H9 (cell line): ENCODE measurements at regions not wholly inside any gene's neighbourhood (a gene's known extent, or its start where the extent isn't known, plus 50 kb on each side); places are given as distances from the start of the nearest gene placed in this dataset.

ENCODE experiments used
- DNase-seq: peaks from one replicate; pipeline ENCODE4 v3.0.0-alpha.2; 2017
- H2AFZ ChIP-seq: one replicate; pipeline ENCODE4 v1.6.1; 2013; ENCODE audit warnings: mild to moderate bottlenecking, low read length, control low read depth, moderate library complexity
- H2AK5ac ChIP-seq: 2 replicates; pipeline ENCODE4 v1.6.1; 2013; ENCODE audit warnings: low read length, control low read depth, mixed read lengths; ENCODE audit not compliant: insufficient read length
- H2BK120ac ChIP-seq: one replicate; pipeline ENCODE4 v1.6.1; 2013; ENCODE audit warnings: low read depth, mild to moderate bottlenecking, low read length, control low read depth, inconsistent platforms; ENCODE audit not compliant: poor library complexity, severe bottlenecking
- H2BK12ac ChIP-seq: 2 replicates; pipeline ENCODE4 v1.6.1; 2013; ENCODE audit warnings: low read length, control low read depth, mixed read lengths, low read depth; ENCODE audit not compliant: insufficient read length
- H2BK15ac ChIP-seq: 2 replicates; pipeline ENCODE4 v1.6.1; 2013; ENCODE audit warnings: low read depth, low read length, control low read depth
- H2BK20ac ChIP-seq: one replicate; pipeline ENCODE4 v1.6.1; 2013; ENCODE audit warnings: low read depth, mild to moderate bottlenecking, low read length, control low read depth, inconsistent platforms; ENCODE audit not compliant: poor library complexity, severe bottlenecking
- H2BK5ac ChIP-seq: 2 replicates; pipeline ENCODE4 v1.6.1; 2013; ENCODE audit warnings: low read length, control low read depth, mixed read lengths; ENCODE audit not compliant: insufficient read length
- H3K14ac ChIP-seq: 2 replicates; pipeline ENCODE4 v1.6.1; 2013; ENCODE audit warnings: low read length, control low read depth; ENCODE audit not compliant: insufficient read depth
- H3K18ac ChIP-seq: 2 replicates; pipeline ENCODE4 v1.6.1; 2013; ENCODE audit warnings: low read depth, mild to moderate bottlenecking, mixed read lengths, low read length, control low read depth; ENCODE audit not compliant: insufficient read length
- H3K23ac ChIP-seq: 2 replicates; pipeline ENCODE4 v1.6.1; 2013; ENCODE audit warnings: low read length, control low read depth, mixed read lengths, low read depth; ENCODE audit not compliant: insufficient read length
- H3K23me2 ChIP-seq: 2 replicates; pipeline ENCODE4 v1.6.1; 2013; ENCODE audit warnings: low read depth, mild to moderate bottlenecking, mixed read lengths, low read length, control low read depth; ENCODE audit not compliant: insufficient read length, poor library complexity, severe bottlenecking
- H3K27ac ChIP-seq: 2 replicates; pipeline ENCODE4 v1.5.1; 2013; ENCODE audit warnings: low read length, control low read depth, mixed read lengths, low read depth; ENCODE audit not compliant: insufficient read length
- H3K27me3 ChIP-seq: 2 replicates; pipeline ENCODE4 v1.6.1; 2013; ENCODE audit warnings: low read length, control low read depth, inconsistent platforms; ENCODE audit not compliant: insufficient read depth
- H3K4ac ChIP-seq: 2 replicates; pipeline ENCODE4 v1.6.1; 2013; ENCODE audit warnings: low read depth, mild to moderate bottlenecking, control low read depth, inconsistent platforms, low read length, moderate library complexity
- H3K4me1 ChIP-seq: 2 replicates; pipeline ENCODE4 v1.6.1; 2013; ENCODE audit warnings: low read length, control low read depth, inconsistent platforms; ENCODE audit not compliant: insufficient read depth
- H3K4me2 ChIP-seq: 2 replicates; pipeline ENCODE4 v1.6.1; 2013; ENCODE audit warnings: low read length, control low read depth, mixed read lengths; ENCODE audit not compliant: insufficient read length, insufficient read depth
- H3K56ac ChIP-seq: 2 replicates; pipeline ENCODE4 v1.6.1; 2013; ENCODE audit warnings: low read depth, mild to moderate bottlenecking, mixed read lengths, low read length, control low read depth; ENCODE audit not compliant: insufficient read length
- H3K79me1 ChIP-seq: 2 replicates; pipeline ENCODE4 v1.6.1; 2013; ENCODE audit warnings: low read depth, mild to moderate bottlenecking, moderate library complexity, low read length, control low read depth, inconsistent platforms; ENCODE audit not compliant: insufficient read depth, poor library complexity, severe bottlenecking
- H3K79me2 ChIP-seq: 2 replicates; pipeline ENCODE4 v1.6.1; 2013; ENCODE audit warnings: low read length, control low read depth, inconsistent platforms; ENCODE audit not compliant: insufficient read depth
- H3K9ac ChIP-seq: 2 replicates; pipeline ENCODE4 v1.6.1; 2013; ENCODE audit warnings: low read length, control low read depth, mixed read lengths; ENCODE audit not compliant: insufficient read length; ENCODE audit errors: extremely low read depth
- H3K9me3 ChIP-seq: one replicate; pipeline ENCODE4 v1.6.1; 2013; ENCODE audit warnings: low read depth, low read length, inconsistent platforms; ENCODE audit not compliant: control insufficient read depth
- H3T11ph ChIP-seq: one replicate; pipeline ENCODE4 v1.6.1; 2013; ENCODE audit warnings: mild to moderate bottlenecking, low read length, control low read depth, inconsistent platforms
- H4K20me1 ChIP-seq: one replicate; pipeline ENCODE4 v1.6.1; 2013; ENCODE audit not compliant: control insufficient read depth, insufficient read length, insufficient read depth
- H4K5ac ChIP-seq: 2 replicates; pipeline ENCODE4 v1.6.1; 2013; ENCODE audit warnings: low read depth, mild to moderate bottlenecking, mixed read lengths, low read length, control low read depth; ENCODE audit not compliant: insufficient read length
- H4K8ac ChIP-seq: replicated peaks from 2 replicates; pipeline ENCODE4 v1.6.1; 2013; ENCODE audit warnings: low read length, control low read depth, mixed read lengths, low read depth; ENCODE audit not compliant: insufficient read length
- H4K91ac ChIP-seq: 2 replicates; pipeline ENCODE4 v1.6.1; 2013; ENCODE audit warnings: low read depth, mild to moderate bottlenecking, moderate library complexity, mixed read lengths, low read length, control low read depth; ENCODE audit not compliant: insufficient read length
- H3K27ac Mint-ChIP-seq, 3 experiments: 2 replicates in 2 of 3; 3 replicates in 1 of 3; pipeline ENCODE4 v1.8.0; 2020 to 2021; ENCODE audit warnings: mixed read lengths in 3 of 3, mild to moderate bottlenecking in 1 of 3, moderate library complexity in 1 of 3
- H3K27me3 Mint-ChIP-seq: 2 replicates; pipeline ENCODE4 v1.8.0; 2021; ENCODE audit warnings: low read depth, mild to moderate bottlenecking, moderate library complexity, mixed read lengths
- H3K36me3 Mint-ChIP-seq, 3 experiments: 2 replicates in 2 of 3; 3 replicates in 1 of 3; pipeline ENCODE4 v1.8.0; 2020 to 2021; ENCODE audit warnings: low read depth in 3 of 3, mixed read lengths in 3 of 3; ENCODE audit not compliant: insufficient read depth in 1 of 3
- H3K4me1 Mint-ChIP-seq, 2 experiments: 2 replicates each; pipeline ENCODE4 v1.8.0; 2020; ENCODE audit warnings: mixed read lengths in 2 of 2
- H3K4me3 Mint-ChIP-seq, 2 experiments: 2 replicates in 1 of 2; 3 replicates in 1 of 2; pipeline ENCODE4 v1.8.0; 2020 to 2021; ENCODE audit warnings: mild to moderate bottlenecking in 2 of 2, mixed read lengths in 2 of 2, moderate library complexity in 1 of 2
- H3K9me3 Mint-ChIP-seq, 2 experiments: 2 replicates in 1 of 2; 3 replicates in 1 of 2; pipeline ENCODE4 v1.8.0; 2020; ENCODE audit warnings: mild to moderate bottlenecking in 2 of 2, mixed read lengths in 2 of 2, moderate library complexity in 1 of 2
- WGBS: extraction: QIAGEN DNeasy Blood & Tissue Kit; methylation state at CpG from one replicate; pipeline ENCODE4 v1.1.7; 2013; ENCODE audit warnings: missing lambda C conversion rate, low lambda C conversion rate, mixed read lengths; ENCODE audit not compliant: insufficient read length; ENCODE audit errors: extremely low coverage; 5-methylcytosine and 5-hydroxymethylcytosine counted together
- TF ChIP-seq, protein P1 (sequence below): fragments of 200-600 bp; sonication (generic); conservative IDR thresholded peaks from 3 replicates; pipeline ENCODE4 v1.8.0; 2021; ENCODE audit warnings: antibody characterized with exemption, mild to moderate bottlenecking

DNA sequence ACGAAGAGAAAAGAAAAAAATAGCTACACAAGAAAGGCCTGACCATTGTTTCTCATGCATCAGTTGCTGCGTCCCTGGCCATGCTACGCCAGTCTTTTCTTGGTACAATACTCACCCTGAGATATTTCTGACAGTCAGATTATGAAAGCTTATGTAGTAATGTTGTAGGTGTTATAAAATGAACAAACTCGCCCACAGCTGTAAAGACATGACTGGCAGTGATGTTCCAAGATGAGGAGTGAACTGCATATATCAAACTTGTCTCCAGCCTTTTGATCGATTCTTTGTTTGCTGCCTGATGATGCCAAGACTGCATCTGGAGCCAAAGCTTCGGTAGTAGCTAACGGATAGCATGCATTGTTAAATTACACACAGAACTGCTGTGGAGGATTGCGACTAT lies 822.7 kb downstream of the TUSC7 start:
- Mint-ChIP-seq H3K36me3 (peaks cover 0 to 2% (median 0%) of the 10 kb centered on the region in 3 experiments; a peak in 2 of 7 replicates), H3K4me3 (no peak overlapping the region), H3K27me3 (no peaks in the 10 kb centered on the region), H3K4me1 (no peaks in the 10 kb centered on the region), H3K27ac (no peak overlapping the region; a peak in 1 of 7 replicates), H3K9me3 (peaks cover 10% of the 10 kb centered on the region in 2 experiments; a peak in 4 of 5 replicates)
- TF ChIP-seq, protein P1, sequence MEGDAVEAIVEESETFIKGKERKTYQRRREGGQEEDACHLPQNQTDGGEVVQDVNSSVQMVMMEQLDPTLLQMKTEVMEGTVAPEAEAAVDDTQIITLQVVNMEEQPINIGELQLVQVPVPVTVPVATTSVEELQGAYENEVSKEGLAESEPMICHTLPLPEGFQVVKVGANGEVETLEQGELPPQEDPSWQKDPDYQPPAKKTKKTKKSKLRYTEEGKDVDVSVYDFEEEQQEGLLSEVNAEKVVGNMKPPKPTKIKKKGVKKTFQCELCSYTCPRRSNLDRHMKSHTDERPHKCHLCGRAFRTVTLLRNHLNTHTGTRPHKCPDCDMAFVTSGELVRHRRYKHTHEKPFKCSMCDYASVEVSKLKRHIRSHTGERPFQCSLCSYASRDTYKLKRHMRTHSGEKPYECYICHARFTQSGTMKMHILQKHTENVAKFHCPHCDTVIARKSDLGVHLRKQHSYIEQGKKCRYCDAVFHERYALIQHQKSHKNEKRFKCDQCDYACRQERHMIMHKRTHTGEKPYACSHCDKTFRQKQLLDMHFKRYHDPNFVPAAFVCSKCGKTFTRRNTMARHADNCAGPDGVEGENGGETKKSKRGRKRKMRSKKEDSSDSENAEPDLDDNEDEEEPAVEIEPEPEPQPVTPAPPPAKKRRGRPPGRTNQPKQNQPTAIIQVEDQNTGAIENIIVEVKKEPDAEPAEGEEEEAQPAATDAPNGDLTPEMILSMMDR = no peak
- no peak overlapping the region for H2BK5ac ChIP-seq
- no CpG with 5 or more reads among the region's 8 CpGs for WGBS
- no peaks in the 10 kb centered on the region for H3K9me3 ChIP-seq
- H4K8ac ChIP-seq = no peak overlapping the region
- no peak overlapping the region for H3K23ac ChIP-seq
- no peak overlapping the region for H3K9ac ChIP-seq
- H3K27ac ChIP-seq = no peak overlapping the region
- no peaks in the 10 kb centered on the region for H3K4me1 ChIP-seq
- H4K20me1 ChIP-seq = no peaks in the 10 kb centered on the region
- no peaks in the 10 kb centered on the region for H3K27me3 ChIP-seq
- no peaks in the 10 kb centered on the region for H3K23me2 ChIP-seq
- DNase-seq = no peak
- H2AK5ac ChIP-seq = no peak overlapping the region
- no peak overlapping the region for H4K91ac ChIP-seq
- no peak overlapping the region for H4K5ac ChIP-seq
- no peak overlapping the region for H3K56ac ChIP-seq
- H2BK120ac ChIP-seq = no peak overlapping the region
- H3K18ac ChIP-seq = no peak overlapping the region
- H3K79me2 ChIP-seq = no peaks in the 10 kb centered on the region
- H3K4me2 ChIP-seq = no peak overlapping the region
- H2BK20ac ChIP-seq = no peak overlapping the region
- no peak overlapping the region for H3T11ph ChIP-seq
- no peak overlapping the region for H2BK15ac ChIP-seq
- H2BK12ac ChIP-seq = no peak overlapping the region
- H2AFZ ChIP-seq = no peak overlapping the region
- H3K4ac ChIP-seq = no peak overlapping the region
- H3K79me1 ChIP-seq = no peaks in the 10 kb centered on the region
- H3K14ac ChIP-seq = no peak overlapping the region
